GM21737 (cell line): ENCODE measurements at regions not wholly inside any gene's neighbourhood (a gene's known extent, or its start where the extent isn't known, plus 50 kb on each side); places are given as distances from the start of the nearest gene placed in this dataset.

Experiments
- ATAC-seq: cut with Tn5 transposase; IDR thresholded peaks from one replicate; pipeline ENCODE4 v1.9.1; 2021; ENCODE audit warnings: mild to moderate bottlenecking, moderate library complexity; ENCODE audit not compliant: unreplicated experiment

- no peak for ATAC-seq
Measured at GRCh38 chr5:142478113-142478512, 153.3 kb upstream of the SPRY4 start.

DNA sequence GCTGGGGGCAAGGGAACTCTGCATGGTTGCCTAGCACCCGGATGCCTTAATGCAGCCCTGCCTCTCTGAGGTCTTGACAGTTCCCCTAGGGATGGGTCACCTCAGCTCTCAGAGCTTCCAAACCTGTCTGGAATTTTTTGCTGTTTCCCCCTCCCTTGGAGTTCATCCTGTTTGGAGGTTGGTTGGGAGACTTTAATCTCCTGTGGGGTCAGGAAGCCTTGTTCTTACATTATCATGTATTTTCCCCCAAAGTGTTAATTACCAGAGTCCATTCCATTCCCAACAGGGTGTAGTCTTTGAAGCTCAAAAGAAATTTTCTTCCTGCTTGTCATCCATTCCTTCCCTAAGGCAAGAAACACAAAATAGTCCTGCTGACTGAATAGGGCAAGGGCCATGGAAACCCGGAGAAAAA, 150.3 kb upstream of the SPRY4 start:
- no peak for ATAC-seq

GRCh38 chr5:142474431-142475094, 149.7 kb upstream of the SPRY4 start:
- no peak for ATAC-seq

GRCh38 chr5:142473038-142473437, 148.2 kb upstream of the SPRY4 start:
- no peak for ATAC-seq

DNA sequence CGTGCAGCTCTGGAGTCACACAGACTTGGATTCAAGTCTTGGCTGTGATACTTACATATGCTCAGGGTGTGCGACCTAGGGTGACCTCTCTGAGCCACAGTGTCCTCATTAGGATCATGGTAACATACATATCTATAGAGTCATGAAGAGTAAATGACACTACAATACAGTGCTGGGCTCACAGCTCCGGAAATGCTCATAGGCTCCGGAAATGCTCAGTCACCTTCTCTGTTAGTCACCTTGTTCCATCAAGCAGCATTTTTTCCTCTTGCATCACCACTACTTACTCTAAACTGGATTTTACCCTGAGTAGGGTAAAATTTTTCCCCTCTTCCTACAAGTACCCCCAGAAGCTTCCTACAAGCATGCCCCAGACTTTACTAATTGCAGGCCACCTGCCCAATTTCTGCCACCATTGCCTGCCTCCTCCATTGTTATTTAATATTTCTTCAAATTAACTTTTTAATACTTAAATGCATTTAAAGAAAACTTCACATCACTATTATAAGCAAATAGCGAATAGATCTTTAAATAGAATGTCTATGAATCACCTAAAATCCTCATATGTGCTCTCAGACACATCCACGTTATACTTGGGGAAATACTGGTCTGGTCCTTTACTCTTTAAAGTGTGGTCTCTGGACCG, 147.6 kb upstream of the SPRY4 start:
- no peak for ATAC-seq

DNA sequence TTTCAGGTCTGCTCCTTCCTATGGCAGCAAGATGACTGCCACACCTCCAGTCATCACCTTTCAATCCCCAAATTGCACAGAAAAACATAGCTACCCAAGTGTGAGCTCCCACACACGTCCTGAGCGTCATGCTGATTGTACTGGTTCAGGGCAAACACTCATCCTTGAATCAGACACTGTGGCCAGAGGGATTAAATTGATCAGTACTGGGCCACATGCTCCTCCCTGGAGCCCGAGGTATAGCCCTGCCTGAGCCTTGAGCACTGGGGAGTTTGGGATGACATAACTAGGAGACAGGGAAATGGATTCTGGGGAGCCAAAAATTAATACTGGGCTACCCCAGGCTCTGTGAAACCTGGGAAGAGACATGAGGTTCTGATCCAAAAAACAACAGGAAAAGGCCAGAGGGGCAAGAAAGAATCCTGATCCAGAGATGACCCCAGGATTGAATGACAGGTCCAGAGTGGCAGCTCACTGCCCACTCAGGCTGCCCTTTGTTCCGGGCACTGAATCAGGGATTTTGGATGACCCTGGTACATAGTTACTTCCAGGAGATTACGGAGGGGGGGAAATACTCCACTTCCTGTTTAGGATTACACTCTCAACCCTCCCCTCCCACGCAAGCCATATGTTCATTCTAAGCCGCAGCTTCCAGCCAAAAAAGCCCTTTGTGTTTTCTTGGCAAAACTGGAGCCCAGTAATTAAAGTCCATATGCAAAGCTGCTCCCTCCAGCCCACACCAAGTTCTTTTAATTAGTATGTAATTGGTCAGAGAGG, 141.6 kb upstream of the SPRY4 start:
- no peak for ATAC-seq

DNA sequence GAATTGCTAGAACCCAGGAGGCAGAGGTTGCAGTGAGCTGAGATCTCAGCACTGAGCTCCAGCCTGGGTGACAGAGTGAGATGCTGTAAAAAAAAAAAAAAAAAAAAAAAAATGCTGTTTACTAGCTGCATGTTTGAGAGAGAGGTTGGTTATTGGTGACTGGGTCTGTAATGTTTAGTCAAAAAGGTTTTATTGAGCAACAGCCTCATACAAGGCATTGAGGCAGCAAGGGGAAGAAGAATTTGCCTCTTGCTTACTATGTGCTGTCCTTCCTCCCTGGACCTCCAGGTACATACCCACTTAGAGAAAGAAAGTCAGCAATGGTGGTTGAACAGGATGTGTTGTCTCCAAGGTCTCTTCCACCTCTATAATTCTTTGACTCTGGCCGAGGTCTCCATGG, 140.7 kb upstream of the SPRY4 start:
- ATAC-seq, result no peak

DNA sequence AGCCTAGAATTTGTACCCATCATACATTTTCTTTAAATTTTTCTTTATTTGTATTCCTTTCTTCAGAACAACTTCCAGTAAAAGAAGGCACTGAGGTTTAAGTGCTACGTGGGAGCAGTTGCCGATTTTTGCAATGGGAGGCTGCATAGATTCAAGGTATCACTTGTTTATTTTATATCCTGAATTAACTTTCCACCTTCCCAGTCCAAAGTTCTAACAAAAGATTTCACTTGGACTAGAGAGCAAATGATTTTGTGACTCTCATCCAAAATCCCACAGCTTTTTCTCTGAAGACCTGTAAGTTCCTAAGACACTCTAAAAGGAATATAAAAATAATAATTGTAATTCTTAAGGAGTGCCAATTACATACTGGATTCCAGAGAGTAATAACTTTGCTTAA, 139.1 kb upstream of the SPRY4 start:
- ATAC-seq, result no peak

DNA sequence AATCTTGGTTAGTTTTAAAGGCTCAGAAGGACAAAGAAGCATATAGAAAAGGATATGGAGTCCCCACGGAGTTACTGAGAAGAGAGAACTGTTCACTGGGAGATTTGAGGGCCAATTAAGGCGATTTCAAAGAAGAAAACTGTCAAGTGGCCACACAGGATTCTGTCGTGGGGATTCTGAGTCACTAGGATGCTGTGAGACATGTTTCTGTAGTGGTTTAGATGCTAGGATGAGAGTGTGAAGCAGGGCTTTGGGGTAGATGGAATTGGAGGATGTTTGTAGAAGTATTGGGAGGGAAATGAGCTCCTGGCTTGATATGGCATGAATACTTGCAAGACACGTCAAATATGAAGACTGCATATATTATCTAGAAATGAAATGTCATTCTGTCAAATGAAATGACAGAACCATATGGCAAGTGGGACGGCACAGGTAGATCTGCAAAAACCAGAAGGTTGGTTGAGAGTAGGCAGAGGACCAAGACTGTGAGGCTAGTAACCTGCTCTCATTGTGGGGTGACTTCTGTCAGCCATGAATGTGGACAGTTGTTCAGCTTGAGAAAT, 136.3 kb upstream of the SPRY4 start:
- ATAC-seq, result no peak

DNA sequence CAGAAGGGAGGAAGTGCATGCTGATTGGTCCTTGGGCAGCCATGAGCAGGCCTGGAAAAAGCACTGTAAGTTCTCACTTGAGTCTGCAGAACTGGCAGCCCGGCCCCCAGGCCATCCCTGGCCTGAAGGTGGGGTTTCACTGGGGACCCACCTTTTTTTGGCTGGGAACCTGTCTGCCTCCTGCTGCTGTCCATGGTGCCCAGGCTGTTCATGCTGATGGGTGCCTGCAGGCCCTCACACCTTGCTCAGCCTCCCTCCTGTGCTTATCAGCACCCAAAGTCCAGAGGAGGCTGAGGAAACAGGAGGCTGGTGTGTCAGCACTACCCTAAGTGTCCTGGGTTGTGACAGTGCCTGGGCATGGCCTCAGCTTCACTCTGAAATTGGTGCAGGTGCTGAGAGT, 134.4 kb upstream of the SPRY4 start:
- ATAC-seq, result no peak

- no peak for ATAC-seq
Measured at GRCh38 chr5:142455856-142456255, 131.0 kb upstream of the SPRY4 start.

DNA sequence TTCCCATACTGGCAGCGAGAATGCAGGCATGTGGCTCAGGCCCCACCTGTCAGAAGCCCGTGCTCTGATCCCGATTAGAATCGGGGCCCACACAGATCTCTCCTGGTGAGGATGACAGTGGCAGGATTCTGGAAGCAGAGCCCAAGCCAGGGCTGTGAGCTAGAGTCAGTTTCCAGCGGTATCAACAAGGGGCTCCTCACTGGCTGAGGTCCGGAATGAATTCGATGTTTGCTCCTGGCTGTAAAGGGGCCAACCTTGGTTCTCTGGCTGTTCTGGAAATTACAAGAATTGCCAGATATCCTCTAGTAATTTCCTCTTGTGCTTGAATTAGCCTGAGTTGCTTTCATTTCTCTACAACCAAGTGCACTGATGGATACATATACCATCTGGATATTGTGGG, 129.1 kb upstream of the SPRY4 start:
- ATAC-seq, result no peak

DNA sequence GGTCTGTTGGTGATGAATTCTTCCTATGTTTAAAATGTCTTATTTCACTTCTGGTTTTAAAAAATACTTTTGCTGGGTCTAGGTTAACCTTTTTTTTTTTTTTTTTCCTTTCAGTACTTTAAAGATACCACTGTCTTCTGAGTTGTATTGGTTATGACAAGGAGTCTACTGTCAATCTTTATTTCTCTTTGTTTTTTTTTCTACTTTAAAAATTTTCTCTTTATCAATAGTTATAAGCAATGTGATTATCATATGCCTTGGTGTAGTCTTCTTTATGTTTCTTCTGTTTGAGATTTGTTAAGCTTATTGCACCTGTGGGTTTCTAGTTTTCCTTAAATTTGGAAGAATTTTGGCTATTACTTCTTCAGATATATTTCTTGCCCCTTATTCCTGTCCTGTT, 125.6 kb upstream of the SPRY4 start:
- ATAC-seq, result no peak

GRCh38 chr5:142447887-142448286, 123.1 kb upstream of the SPRY4 start:
- no peak for ATAC-seq

- no peak for ATAC-seq
Measured at GRCh38 chr5:142446960-142447279, 122.1 kb upstream of the SPRY4 start.

DNA sequence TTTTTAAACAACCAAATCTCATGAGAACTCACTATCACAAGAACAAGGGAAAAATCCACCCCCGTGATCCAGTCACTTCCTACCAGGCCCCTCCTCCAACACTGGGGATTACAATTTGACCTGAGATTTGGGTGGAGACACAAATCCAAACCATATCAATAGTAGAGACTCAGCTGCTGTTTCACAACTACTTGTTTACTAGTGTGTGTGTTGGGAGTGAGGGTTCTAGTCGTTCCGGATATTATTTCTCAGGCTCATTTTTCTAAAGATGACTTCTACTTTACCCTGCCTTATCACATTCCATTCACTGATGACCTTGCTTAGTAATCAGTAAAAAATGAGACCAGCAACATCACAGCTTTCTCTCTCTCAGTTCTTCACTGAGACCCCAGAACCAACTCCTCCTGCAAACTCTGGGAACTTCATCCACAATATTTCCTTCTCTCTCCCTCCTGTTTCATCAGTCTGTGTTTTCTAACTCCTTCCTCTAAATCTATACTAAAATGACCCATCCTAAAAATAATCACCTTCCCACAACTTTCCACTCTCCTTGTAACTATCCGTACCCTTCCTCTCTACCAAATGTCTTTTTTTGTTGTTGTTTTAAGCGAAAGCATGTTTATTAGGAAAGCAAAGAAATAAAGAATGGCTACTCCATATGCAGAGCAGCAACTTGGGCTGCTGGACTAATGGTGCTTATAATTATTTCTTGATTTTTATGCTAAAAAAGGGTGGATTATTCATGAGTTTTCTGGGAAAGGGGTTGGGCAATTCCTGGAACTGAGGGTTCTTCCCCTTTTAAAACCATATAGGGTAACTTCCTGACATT, 121.5 kb upstream of the SPRY4 start:
- no peak for ATAC-seq

DNA sequence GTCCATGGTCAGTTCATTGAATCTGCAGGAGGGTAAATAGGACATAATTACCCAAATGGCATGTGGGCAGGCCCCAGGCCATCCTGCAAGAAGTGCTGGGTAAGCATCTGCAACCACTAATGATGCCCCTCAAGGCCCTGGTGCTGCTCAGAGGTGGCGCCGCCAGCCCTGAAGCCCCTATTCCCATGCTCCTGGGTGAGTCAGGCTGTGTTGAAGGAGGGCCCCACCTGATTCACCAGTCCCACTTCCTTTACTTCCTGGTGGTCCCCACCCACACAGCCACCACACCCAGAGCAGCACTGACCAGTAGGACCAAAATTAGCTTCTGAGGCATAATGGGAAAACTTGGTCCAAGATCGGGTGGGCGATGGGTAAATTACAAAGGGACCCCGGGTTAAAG, 120.4 kb upstream of the SPRY4 start:
- ATAC-seq, result no peak

DNA sequence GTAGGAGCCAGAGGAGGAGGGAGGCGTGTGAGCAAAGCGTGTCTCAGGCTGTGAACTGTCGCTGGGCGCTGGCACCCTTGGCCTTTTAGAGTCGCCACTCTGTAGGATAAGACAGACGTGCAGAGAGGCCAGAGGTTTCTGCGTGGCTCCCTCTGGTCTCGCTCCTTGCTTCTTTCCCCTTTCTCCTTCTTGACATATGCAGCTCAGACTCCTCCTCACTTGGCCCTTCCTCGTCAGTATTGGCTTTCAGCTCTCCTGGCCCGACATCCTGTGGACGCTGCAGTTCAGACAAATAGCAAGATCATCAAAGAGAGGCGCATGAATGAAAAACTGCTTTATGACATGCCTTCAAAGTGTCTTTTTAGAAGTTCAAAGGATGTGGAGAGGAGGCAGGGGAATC, 116.8 kb upstream of the SPRY4 start:
- no peak for ATAC-seq

GRCh38 chr5:142439207-142439860, 114.5 kb upstream of the SPRY4 start:
- no peak for ATAC-seq

DNA sequence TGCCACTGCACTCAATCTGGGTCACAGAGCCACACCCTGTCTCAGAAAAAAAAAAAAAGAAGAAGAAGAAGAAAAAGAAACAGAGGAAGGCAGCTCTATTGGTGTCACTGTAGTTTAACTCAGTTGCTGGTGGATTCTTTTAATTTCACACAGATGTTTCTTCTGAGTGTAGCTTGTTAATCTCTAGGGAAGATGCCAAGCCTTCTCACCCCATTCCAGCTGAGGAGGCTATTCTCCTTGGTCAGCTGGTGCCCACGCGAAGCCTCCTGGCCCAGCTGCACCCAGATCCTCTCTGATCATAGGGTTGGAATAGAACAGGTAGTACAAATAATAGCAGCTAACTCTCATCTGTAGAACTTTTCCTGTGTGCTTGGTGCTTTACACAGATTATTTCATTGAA, 113.8 kb upstream of the SPRY4 start:
- ATAC-seq, result no peak

- ATAC-seq, result no peak
Measured at GRCh38 chr5:142437563-142437962, 112.7 kb upstream of the SPRY4 start.
